SK-N-SH (cell line): ENCODE measurements at regions not wholly inside any gene's neighbourhood (a gene's known extent, or its start where the extent isn't known, plus 50 kb on each side); places are given as distances from the start of the nearest gene placed in this dataset.

ENCODE experiments used
- CTCF ChIA-PET: fragments of 300-600, 350-600 bp; formaldehyde crosslinking; extraction: SDS; loops from one replicate; lab custom pipeline; 2021; lab: Yijun Ruan, JAX
- POLR2A ChIA-PET: fragments of 350-600 bp; sonication (Branson Sonifier 250); formaldehyde crosslinking; extraction: SDS; loops from one replicate; lab custom pipeline; 2020; ENCODE audit warnings: antibody characterized with exemption, inconsistent platforms; lab: Yijun Ruan, JAX
- DNase-seq: peaks from one replicate; pipeline ENCODE4 v3.0.0; 2012
- H2AFZ ChIP-seq: fragments of 200-600 bp; sonication (generic); 2 replicates; pipeline ENCODE4 v1.8.1; 2016; ENCODE audit warnings: antibody characterized with exemption, mild to moderate bottlenecking, low read depth
- H3F3A ChIP-seq: fragments of 200-600 bp; sonication (generic); replicated peaks from 2 replicates; pipeline ENCODE3; 2016; ENCODE audit warnings: antibody characterized with exemption, mild to moderate bottlenecking; ENCODE audit not compliant: insufficient read depth
- H3K27ac ChIP-seq, 2 experiments: fragments of 200-500 bp in 1 of 2; fragments of 200-600 bp in 1 of 2; sonication (Bioruptor generic) in 1 of 2; sonication (generic), shearing (Covaris generic) in 1 of 2; 2 replicates each; pipeline versions ENCODE4 v1.5.1 to v1.6.1; 2014 to 2016; ENCODE audit warnings: low read depth in 2 of 2, inconsistent platforms in 1 of 2, low read length in 1 of 2, mild to moderate bottlenecking in 1 of 2, mixed read lengths in 1 of 2
- H3K27me3 ChIP-seq: fragments of 200-600 bp; sonication (generic), shearing (Covaris generic); 2 replicates; pipeline ENCODE4 v1.6.1; 2016; ENCODE audit warnings: mixed run types; ENCODE audit not compliant: insufficient read depth
- H3K36me3 ChIP-seq, 2 experiments: fragments of 200-500 bp in 1 of 2; fragments of 200-600 bp in 1 of 2; sonication (Bioruptor generic) in 1 of 2; sonication (generic) in 1 of 2; replicated peaks in 1 of 2; 2 replicates each; pipeline versions ENCODE3 to v1.5.1; 2014 to 2016; ENCODE audit warnings: low read length in 1 of 2, mild to moderate bottlenecking in 1 of 2; ENCODE audit not compliant: insufficient read depth in 2 of 2, control insufficient read depth in 1 of 2
- H3K4me1 ChIP-seq, 2 experiments: fragments of 200-500 bp in 1 of 2; fragments of 200-600 bp in 1 of 2; sonication (Bioruptor generic) in 1 of 2; sonication (generic), shearing (Covaris generic) in 1 of 2; 2 replicates each; pipeline versions ENCODE4 v1.5.1 to v1.6.1; 2014 to 2016; ENCODE audit warnings: low read depth in 1 of 2, low read length in 1 of 2, mixed run types in 1 of 2; ENCODE audit not compliant: insufficient read depth in 2 of 2, control insufficient read depth in 1 of 2
- H3K4me2 ChIP-seq: fragments of 200-600 bp; sonication (generic), shearing (Covaris generic); 2 replicates; pipeline ENCODE4 v1.6.1; 2017; ENCODE audit warnings: mixed run types
- H3K4me3 ChIP-seq, 2 experiments: fragments of 200-500 bp in 1 of 2; fragments of 200-600 bp in 1 of 2; sonication (Bioruptor generic) in 1 of 2; sonication (generic), shearing (Covaris generic) in 1 of 2; 2 replicates each; pipeline versions ENCODE4 v1.5.1 to v1.8.1; 2014 to 2016; ENCODE audit warnings: low read depth in 2 of 2, inconsistent platforms in 1 of 2, low read length in 1 of 2, mild to moderate bottlenecking in 1 of 2, mixed read lengths in 1 of 2, moderate library complexity in 1 of 2
- H3K79me2 ChIP-seq: fragments of 200-600 bp; sonication (generic); 2 replicates; pipeline ENCODE4 v1.8.1; 2017; ENCODE audit warnings: mild to moderate bottlenecking; ENCODE audit not compliant: insufficient read depth
- H3K9ac ChIP-seq: fragments of 200-600 bp; sonication (generic); 2 replicates; pipeline ENCODE4 v1.6.1; 2017; ENCODE audit warnings: mixed run types
- H3K9me2 ChIP-seq: fragments of 200-600 bp; sonication (generic); 2 replicates; pipeline ENCODE4 v1.6.1; 2017; ENCODE audit warnings: mixed run types
- H3K9me3 ChIP-seq: fragments of 200-600 bp; sonication (generic); 2 replicates; pipeline ENCODE4 v1.6.1; 2017; ENCODE audit warnings: mixed run types, mild to moderate bottlenecking, moderate library complexity
- H4K20me1 ChIP-seq: fragments of 200-600 bp; sonication (generic); 2 replicates; pipeline ENCODE4 v1.6.1; 2017; ENCODE audit warnings: mild to moderate bottlenecking, mixed run types; ENCODE audit not compliant: insufficient read depth
- ELF1 ChIP-seq: IDR thresholded peaks from 2 replicates; pipeline ENCODE4 v1.4.0; 2012
- EP300 ChIP-seq, 2 experiments: IDR thresholded peaks; 2 replicates each; pipeline versions ENCODE4 v1.4.0 to v1.6.1; 2012; ENCODE audit warnings: borderline replicate concordance in 1 of 2, low read depth in 1 of 2, low read length in 1 of 2
- EZH2phosphoT487 ChIP-seq: fragments of 200-600 bp; sonication (generic); IDR thresholded peaks from 2 replicates; pipeline ENCODE4 v1.6.1; 2017; ENCODE audit warnings: low read depth, mixed run types, mild to moderate bottlenecking, antibody characterized with exemption, moderate library complexity, borderline replicate concordance
- GABPA ChIP-seq: IDR thresholded peaks from 2 replicates; pipeline ENCODE4 v1.4.0; 2012; ENCODE audit warnings: low read depth, mild to moderate bottlenecking
- JUND ChIP-seq: IDR thresholded peaks from 2 replicates; pipeline ENCODE4 v1.4.0; 2012
- MAX ChIP-seq: IDR thresholded peaks from 2 replicates; pipeline ENCODE4 v1.4.0; 2012; ENCODE audit warnings: low read depth
- MXI1 ChIP-seq: IDR thresholded peaks from 2 replicates; pipeline ENCODE4 v1.6.1; 2012; ENCODE audit warnings: mild to moderate bottlenecking, low read depth, low read length, improper control_type of control experiment
- NFIC ChIP-seq: IDR thresholded peaks from 2 replicates; pipeline ENCODE4 v1.4.0; 2012; ENCODE audit warnings: borderline replicate concordance
- NRF1 ChIP-seq: IDR thresholded peaks from 2 replicates; pipeline ENCODE4 v1.6.1; 2012; ENCODE audit warnings: low read depth, mild to moderate bottlenecking, low read length
- PBX3 ChIP-seq: IDR thresholded peaks from 2 replicates; pipeline ENCODE4; 2012
- RAD21 ChIP-seq: IDR thresholded peaks from 2 replicates; pipeline ENCODE4 v1.6.1; 2012; ENCODE audit warnings: mild to moderate bottlenecking, low read length
- RCOR1 ChIP-seq: fragments of 150-350 bp; IDR thresholded peaks from 2 replicates; pipeline ENCODE4 v1.6.1; 2017; ENCODE audit warnings: antibody characterized with exemption, low read length
- REST ChIP-seq: IDR thresholded peaks from 2 replicates; pipeline ENCODE4 v1.6.1; 2012; ENCODE audit warnings: mild to moderate bottlenecking, low read depth, low read length, moderate library complexity
- RFX5 ChIP-seq: IDR thresholded peaks from 2 replicates; pipeline ENCODE4 v1.6.1; 2012; ENCODE audit warnings: mild to moderate bottlenecking, improper control_type of control experiment, low read length
- RXRA ChIP-seq: IDR thresholded peaks from 2 replicates; pipeline ENCODE4 v1.4.0; 2012; ENCODE audit warnings: low read depth, mild to moderate bottlenecking, borderline replicate concordance
- SIN3A ChIP-seq: IDR thresholded peaks from 2 replicates; pipeline ENCODE4 v1.6.1; 2012; ENCODE audit warnings: low read depth, mild to moderate bottlenecking, low read length, moderate library complexity, borderline replicate concordance
- TEAD4 ChIP-seq: IDR thresholded peaks from 2 replicates; pipeline ENCODE4 v1.4.0; 2012; ENCODE audit warnings: mild to moderate bottlenecking, borderline replicate concordance; ENCODE audit not compliant: insufficient read depth
- USF2 ChIP-seq: fragments of 150-350 bp; IDR thresholded peaks from 2 replicates; pipeline ENCODE4 v1.6.1; 2017; ENCODE audit warnings: antibody characterized with exemption, low read length, low read depth, borderline replicate concordance
- WGBS: methylation state at CpG from one replicate; pipeline ENCODE4 v1.1.6; 2017; ENCODE audit warnings: low lambda C conversion rate; 5-methylcytosine and 5-hydroxymethylcytosine counted together

- CTCF ChIA-PET: no interaction called here
- no peaks in the 10 kb centered on the region for H3K79me2 ChIP-seq
Observed at GRCh38 chr9:107586493-107586892, 96.9 kb upstream of the KLF4 start.

More at GRCh38 chr9:107586493-107586892, 96.9 kb upstream of the KLF4 start:
- POLR2A ChIA-PET: no interaction called here
- no peaks in the 10 kb centered on the region for H3K9me3 ChIP-seq
- H3K4me2 ChIP-seq: no peak overlapping the region
- WGBS: 38% methylated on average over 3 of the region's 3 CpGs
- DNase-seq: no peak
- H4K20me1 ChIP-seq: no peaks in the 10 kb centered on the region
- H2AFZ ChIP-seq: no peak overlapping the region
- no peak overlapping the region for H3K9ac ChIP-seq
- H3K4me1 ChIP-seq: no peaks in the 10 kb centered on the region
- no peak for TF ChIP-seq MAX
- no peak for TF ChIP-seq TEAD4
- TF ChIP-seq EP300 (IDR thresholded peaks at IDR 0.05; ENCODE audit: borderline replicate concordance in 1 of 2, low read depth in 1 of 2, low read length in 1 of 2): no peak
- TF ChIP-seq USF2: no peak
- TF ChIP-seq PBX3: no peak
- no peak for TF ChIP-seq ELF1
- no peak for TF ChIP-seq JUND
- no peak for TF ChIP-seq MXI1
- TF ChIP-seq RXRA: no peak
- TF ChIP-seq REST: no peak
- TF ChIP-seq RFX5: no peak
- TF ChIP-seq NFIC: no peak
- no peak for TF ChIP-seq EZH2phosphoT487
- TF ChIP-seq GABPA: no peak
- TF ChIP-seq NRF1: no peak
- TF ChIP-seq RCOR1: no peak
- no peak for TF ChIP-seq SIN3A
- no peak for TF ChIP-seq RAD21
- no peak overlapping the region for H3K27ac ChIP-seq
- H3K27me3 ChIP-seq: peaks cover 57% of the 10 kb centered on the region; the same call in 1 of the 2 replicates
- no peaks in the 10 kb centered on the region for H3K36me3 ChIP-seq
- no peak overlapping the region for H3K4me3 ChIP-seq
- H3K9me2 ChIP-seq: no peaks in the 10 kb centered on the region
- no peaks in the 10 kb centered on the region for H3F3A ChIP-seq
